ENCODE measurements at regions not wholly inside any gene's neighbourhood (a gene's known extent, or its start where the extent isn't known, plus 50 kb on each side); places are given as distances from the start of the nearest gene placed in this dataset.

DNA sequence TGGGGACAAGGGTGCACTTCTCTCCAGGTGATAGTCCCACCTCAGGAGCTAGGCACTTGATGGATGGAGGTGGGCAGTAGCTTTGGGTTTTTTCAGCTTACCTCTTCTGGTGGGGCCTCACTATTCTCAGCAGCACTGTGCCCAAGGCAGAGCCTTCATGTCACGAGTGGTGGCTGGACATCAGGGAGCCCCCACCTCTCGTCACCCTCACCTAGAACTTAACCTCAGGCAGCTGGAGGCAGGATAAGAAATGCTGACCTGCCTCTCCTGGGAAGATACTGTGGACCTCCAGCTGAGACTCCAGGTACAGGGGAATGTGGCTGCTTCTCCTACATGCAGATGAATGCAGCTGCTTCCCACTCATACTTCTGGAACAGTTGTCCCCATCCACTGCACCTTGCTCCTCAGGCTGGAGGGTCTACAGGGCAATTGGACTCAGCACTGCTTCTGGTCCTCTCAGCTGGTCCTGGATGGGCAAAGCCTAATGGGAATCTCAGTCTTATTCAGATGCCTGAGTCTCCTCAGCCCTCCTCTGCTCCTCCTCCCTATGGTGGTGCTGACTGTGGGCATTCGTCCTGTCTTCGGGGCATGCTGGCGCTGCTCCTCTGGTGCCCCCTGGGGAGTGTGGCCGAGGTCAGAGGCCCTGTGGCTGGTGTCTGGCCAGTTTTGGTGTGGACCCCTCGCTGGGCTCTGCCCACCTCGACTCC, 129.9 kb downstream of the KLF13 start:
- TF ChIP-seq, protein P1, sequence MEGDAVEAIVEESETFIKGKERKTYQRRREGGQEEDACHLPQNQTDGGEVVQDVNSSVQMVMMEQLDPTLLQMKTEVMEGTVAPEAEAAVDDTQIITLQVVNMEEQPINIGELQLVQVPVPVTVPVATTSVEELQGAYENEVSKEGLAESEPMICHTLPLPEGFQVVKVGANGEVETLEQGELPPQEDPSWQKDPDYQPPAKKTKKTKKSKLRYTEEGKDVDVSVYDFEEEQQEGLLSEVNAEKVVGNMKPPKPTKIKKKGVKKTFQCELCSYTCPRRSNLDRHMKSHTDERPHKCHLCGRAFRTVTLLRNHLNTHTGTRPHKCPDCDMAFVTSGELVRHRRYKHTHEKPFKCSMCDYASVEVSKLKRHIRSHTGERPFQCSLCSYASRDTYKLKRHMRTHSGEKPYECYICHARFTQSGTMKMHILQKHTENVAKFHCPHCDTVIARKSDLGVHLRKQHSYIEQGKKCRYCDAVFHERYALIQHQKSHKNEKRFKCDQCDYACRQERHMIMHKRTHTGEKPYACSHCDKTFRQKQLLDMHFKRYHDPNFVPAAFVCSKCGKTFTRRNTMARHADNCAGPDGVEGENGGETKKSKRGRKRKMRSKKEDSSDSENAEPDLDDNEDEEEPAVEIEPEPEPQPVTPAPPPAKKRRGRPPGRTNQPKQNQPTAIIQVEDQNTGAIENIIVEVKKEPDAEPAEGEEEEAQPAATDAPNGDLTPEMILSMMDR (IDR thresholded peaks at IDR 0.05) = no peak
- TF ChIP-seq MAZ (IDR thresholded peaks at IDR 0.05; ENCODE audit: borderline replicate concordance, low read depth, low read length) = no peak
- TF ChIP-seq PHF8 (IDR thresholded peaks at IDR 0.05; ENCODE audit: borderline replicate concordance, low read depth) = no peak
- no peak for TF ChIP-seq RCOR1 (IDR thresholded peaks at IDR 0.05; ENCODE audit: low read depth, low read length)
- 0 out of 5 replicates have a peak, but pooled peaks of 1 of the 2 experiments have one; percentile 0 for TF ChIP-seq EP300 (IDR thresholded peaks at IDR 0.05)
- TF ChIP-seq RFX5 (IDR thresholded peaks at IDR 0.05) = no peak
- TF ChIP-seq, protein P2, sequence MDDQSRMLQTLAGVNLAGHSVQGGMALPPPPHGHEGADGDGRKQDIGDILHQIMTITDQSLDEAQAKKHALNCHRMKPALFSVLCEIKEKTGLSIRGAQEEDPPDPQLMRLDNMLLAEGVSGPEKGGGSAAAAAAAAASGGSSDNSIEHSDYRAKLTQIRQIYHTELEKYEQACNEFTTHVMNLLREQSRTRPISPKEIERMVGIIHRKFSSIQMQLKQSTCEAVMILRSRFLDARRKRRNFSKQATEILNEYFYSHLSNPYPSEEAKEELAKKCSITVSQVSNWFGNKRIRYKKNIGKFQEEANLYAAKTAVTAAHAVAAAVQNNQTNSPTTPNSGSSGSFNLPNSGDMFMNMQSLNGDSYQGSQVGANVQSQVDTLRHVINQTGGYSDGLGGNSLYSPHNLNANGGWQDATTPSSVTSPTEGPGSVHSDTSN (IDR thresholded peaks at IDR 0.05) = no peak
- TF ChIP-seq HDAC2 (IDR thresholded peaks at IDR 0.05) = no peak
- no peak for TF ChIP-seq ZC3H11A (IDR thresholded peaks at IDR 0.05)

All from A549 (cell line).